Stomach (tissue), 8 donors: ENCODE measurements at regions not wholly inside any gene's neighbourhood (a gene's known extent, or its start where the extent isn't known, plus 50 kb on each side); places are given as distances from the start of the nearest gene placed in this dataset.

Source experiments
- DNase-seq, 2 donors: peaks; one replicate each; pipeline versions ENCODE4 v3.0.0 to v3.0.0-alpha.2; 2013 to 2019
- H3K27ac ChIP-seq, 5 donors: fragments of 200-600 bp in 4 of 5; sonication (generic) in 4 of 5; one replicate each; pipeline ENCODE4 v1.5.1; 2013 to 2019; ENCODE audit warnings: mild to moderate bottlenecking in 1 of 5, moderate library complexity in 1 of 5
- H3K27me3 ChIP-seq, 3 donors: fragments of 200-600 bp; sonication (generic); one replicate each; pipeline ENCODE4 v1.5.1; 2017 to 2019; ENCODE audit warnings: mixed run types in 1 of 3
- H3K36me3 ChIP-seq, 4 donors: fragments of 200-600 bp; sonication (generic); 1 replicate in 3 of 4; 2 replicates in 1 of 4; pipeline ENCODE4 v1.5.1; 2016 to 2019
- H3K4me1 ChIP-seq, 4 donors: fragments of 200-600 bp; sonication (generic); one replicate each; pipeline ENCODE4 v1.5.1; 2016 to 2019
- H3K4me3 ChIP-seq, 4 donors: fragments of 200-600 bp; sonication (generic) in 3 of 4; one replicate each; pipeline ENCODE4 v1.5.1; 2016 to 2019; ENCODE audit warnings: mild to moderate bottlenecking in 1 of 4
- H3K9me3 ChIP-seq, 4 donors: fragments of 200-600 bp; sonication (generic); one replicate each; pipeline ENCODE4 v1.5.1; 2016 to 2019
- EP300 ChIP-seq: sonication (generic); formaldehyde crosslinking; IDR thresholded peaks from one replicate; pipeline ENCODE4 v1.6.1; 2017; ENCODE audit warnings: antibody characterized with exemption
- POLR2A ChIP-seq, 4 donors: fragments of 450-650 bp; IDR thresholded peaks; one replicate each; pipeline ENCODE4 v1.6.1; 2016; ENCODE audit warnings: antibody characterized with exemption in 4 of 4, control low read depth in 2 of 4, mild to moderate bottlenecking in 1 of 4, moderate library complexity in 1 of 4
- POLR2AphosphoS5 ChIP-seq, 3 donors: sonication (generic); formaldehyde crosslinking; IDR thresholded peaks; one replicate each; pipeline ENCODE4 v1.6.1; 2016; ENCODE audit warnings: antibody characterized with exemption in 3 of 3
- WGBS, 5 donors: extraction: QIAGEN DNeasy Blood & Tissue Kit in 3 of 5; methylation state at CpG; one replicate each; pipeline versions ENCODE4 v1.1.5 to v1.1.7; 2013 to 2018; 5-methylcytosine and 5-hydroxymethylcytosine counted together
- intact Hi-C: fragments of 100-400 bp; cut with DNase I; formaldehyde crosslinking; loops from one replicate; pipeline ENCODE4 v1.15.1; 2023; ENCODE audit warnings: low total_unique reads
- TF ChIP-seq, protein P1 (sequence below), 7 experiments: fragments of 450-650 bp in 4 of 7; fragments of 200-600 bp in 3 of 7; sonication (generic) in 3 of 7; IDR thresholded peaks; one replicate each; pipeline ENCODE4 v1.5.1; 2016 to 2019; ENCODE audit warnings: antibody characterized with exemption in 7 of 7, control low read depth in 2 of 7, mild to moderate bottlenecking in 1 of 7
- donor health status: healthy with polysubstance abuse.
- donor health status: Bipolar disorder and iron deficiency.
- donor health status: healthy.

DNA sequence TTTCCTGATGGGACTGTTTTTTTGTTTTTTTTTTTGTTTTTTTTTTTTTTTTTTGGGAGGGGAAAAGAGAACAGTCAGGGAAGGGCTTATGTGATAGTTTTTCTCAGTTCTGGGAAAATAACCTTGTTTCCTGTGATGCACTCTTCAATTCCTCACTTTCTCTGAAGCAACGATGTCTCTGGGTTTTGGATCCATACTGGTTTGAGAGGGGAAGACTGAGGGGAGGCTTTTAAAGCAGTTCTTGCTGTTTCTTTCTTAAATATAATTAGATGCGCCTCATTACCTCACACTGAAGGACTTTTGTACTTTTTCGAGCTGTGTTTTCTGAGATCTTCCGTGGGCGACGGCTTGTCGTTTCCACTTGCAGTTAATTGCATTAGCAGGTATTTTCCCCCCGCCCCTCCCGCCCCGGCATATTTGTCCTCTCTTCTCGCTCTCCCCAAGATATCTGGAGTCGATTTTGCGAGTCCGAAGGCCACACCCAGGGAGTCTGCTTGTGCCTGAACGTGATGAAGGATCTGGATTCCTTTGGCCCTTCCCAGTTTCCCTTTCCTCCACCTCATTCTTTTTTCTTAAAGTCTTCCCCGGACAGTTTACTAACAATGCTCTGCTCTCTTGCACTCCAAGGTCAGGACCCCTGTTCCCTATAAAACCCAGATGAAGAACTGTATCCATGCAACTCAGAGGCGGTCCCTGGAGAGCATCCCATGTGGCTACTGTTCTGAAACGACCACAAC, 125.2 kb upstream of the ZFHX3 start:
- Histone ChIP-seq H3K27me3 (no peaks in the 10 kb centered on the region), H3K36me3 (no peaks in the 10 kb centered on the region), H3K4me1 (peaks cover 12 to 21% (median 17%) of the 10 kb centered on the region in 4 donors), H3K9me3 (no peaks in the 10 kb centered on the region), H3K27ac (peak overlapping the region in 3 of 5 donors; percentile 25 to 62 (median 58)), H3K4me3 (no peak overlapping the region)
- intact Hi-C loops = no loop called here
- DNase-seq = no peak
- 35 to 42% (median 40%) methylated on average over 18 of the region's 18 CpGs for WGBS, 5 donors
- TF ChIP-seq, protein P1, sequence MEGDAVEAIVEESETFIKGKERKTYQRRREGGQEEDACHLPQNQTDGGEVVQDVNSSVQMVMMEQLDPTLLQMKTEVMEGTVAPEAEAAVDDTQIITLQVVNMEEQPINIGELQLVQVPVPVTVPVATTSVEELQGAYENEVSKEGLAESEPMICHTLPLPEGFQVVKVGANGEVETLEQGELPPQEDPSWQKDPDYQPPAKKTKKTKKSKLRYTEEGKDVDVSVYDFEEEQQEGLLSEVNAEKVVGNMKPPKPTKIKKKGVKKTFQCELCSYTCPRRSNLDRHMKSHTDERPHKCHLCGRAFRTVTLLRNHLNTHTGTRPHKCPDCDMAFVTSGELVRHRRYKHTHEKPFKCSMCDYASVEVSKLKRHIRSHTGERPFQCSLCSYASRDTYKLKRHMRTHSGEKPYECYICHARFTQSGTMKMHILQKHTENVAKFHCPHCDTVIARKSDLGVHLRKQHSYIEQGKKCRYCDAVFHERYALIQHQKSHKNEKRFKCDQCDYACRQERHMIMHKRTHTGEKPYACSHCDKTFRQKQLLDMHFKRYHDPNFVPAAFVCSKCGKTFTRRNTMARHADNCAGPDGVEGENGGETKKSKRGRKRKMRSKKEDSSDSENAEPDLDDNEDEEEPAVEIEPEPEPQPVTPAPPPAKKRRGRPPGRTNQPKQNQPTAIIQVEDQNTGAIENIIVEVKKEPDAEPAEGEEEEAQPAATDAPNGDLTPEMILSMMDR (IDR thresholded peaks at IDR 0.05) = peak in 1 of 7 experiments; percentile 30
- no peak for TF ChIP-seq EP300
- no peak for TF ChIP-seq POLR2AphosphoS5 (IDR thresholded peaks at IDR 0.05)
- no peak for TF ChIP-seq POLR2A (IDR thresholded peaks at IDR 0.05)

DNA sequence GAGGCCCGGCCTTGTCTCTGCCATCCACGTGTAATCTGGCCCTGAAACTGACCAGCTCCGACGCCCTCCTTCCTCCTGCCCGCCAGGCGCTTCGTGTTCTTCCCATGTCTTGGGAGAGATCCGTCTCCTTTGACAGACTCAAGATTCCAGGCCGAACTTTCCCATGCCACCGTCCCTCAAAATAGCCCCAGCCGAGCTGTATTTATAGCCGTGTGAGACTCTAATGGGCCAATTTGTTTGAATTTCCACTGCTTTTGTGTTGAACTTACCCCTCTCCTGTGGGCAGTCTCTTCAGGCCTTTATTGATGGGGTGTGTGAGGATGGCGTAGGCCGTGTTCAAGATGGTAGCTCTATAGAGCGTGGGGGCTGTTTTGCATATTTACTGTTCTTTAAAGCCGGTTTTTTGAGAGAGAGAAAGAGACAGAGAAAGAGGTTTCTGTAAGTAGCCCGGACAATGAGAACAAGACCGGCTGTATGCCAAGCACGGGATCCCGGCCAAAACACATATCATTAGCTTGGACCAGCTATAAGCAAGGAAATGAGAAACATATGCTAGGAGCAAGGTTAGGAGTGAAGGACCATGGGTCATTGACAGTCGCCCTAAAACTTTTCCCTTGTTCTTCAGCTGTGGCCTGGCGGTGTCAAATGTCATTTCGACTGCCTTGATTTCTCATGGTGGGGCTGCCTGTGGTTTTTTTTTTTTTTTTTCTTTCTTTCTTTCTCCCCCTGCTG, 124.5 kb upstream of the ZFHX3 start:
- Histone ChIP-seq H3K36me3 (no peaks in the 10 kb centered on the region), H3K9me3 (no peaks in the 10 kb centered on the region), H3K4me3 (no peak overlapping the region), H3K4me1 (peaks cover 12 to 21% (median 17%) of the 10 kb centered on the region in 4 donors), H3K27me3 (no peaks in the 10 kb centered on the region), H3K27ac (peak overlapping the region in 4 of 5 donors; percentile 33 to 71 (median 62))
- peak; percentile 93 to 94 for DNase-seq
- WGBS, 5 donors = 33 to 44% (median 40%) methylated on average over 23 of the region's 23 CpGs
- TF ChIP-seq POLR2AphosphoS5 (IDR thresholded peaks at IDR 0.05) = no peak
- TF ChIP-seq, protein P1 (IDR thresholded peaks at IDR 0.05) = peak in 2 of 7 experiments; percentile 21 to 47
- intact Hi-C loops = no loop called here

DNA sequence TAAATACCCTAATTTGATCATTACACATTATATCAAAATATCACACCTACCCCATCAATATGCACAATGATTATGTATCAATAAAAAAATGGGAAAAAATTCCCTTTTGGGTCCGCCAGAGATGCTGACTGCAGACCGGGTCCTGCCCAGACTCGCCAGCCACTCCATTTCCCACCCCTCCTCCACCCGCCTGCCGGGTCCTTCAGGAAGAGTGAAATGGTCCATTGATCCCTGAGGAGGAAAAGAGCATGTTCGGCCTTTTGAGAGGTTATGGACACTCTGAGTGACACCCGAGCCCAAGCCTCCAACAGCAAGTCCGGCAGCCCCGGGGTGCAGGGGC, 123.9 kb upstream of the ZFHX3 start:
- H3K4me3 ChIP-seq = no peak overlapping the region
- WGBS, 5 donors = 74 to 80% (median 78%) methylated on average over 9 of the region's 9 CpGs
- no peak for DNase-seq
- H3K27ac ChIP-seq = peak overlapping the region in 3 of 5 donors; percentile 33 to 71 (median 62)
- H3K4me1 ChIP-seq = peaks cover 12 to 26% (median 18%) of the 10 kb centered on the region in 4 donors
- no peaks in the 10 kb centered on the region for H3K27me3 ChIP-seq
- H3K9me3 ChIP-seq = no peaks in the 10 kb centered on the region
- TF ChIP-seq POLR2A (IDR thresholded peaks at IDR 0.05) (no peak), EP300 (no peak), POLR2AphosphoS5 (IDR thresholded peaks at IDR 0.05) (no peak)
- TF ChIP-seq, protein P1 (IDR thresholded peaks at IDR 0.05) = no peak
- intact Hi-C loops = no loop called here
- no peaks in the 10 kb centered on the region for H3K36me3 ChIP-seq

DNA sequence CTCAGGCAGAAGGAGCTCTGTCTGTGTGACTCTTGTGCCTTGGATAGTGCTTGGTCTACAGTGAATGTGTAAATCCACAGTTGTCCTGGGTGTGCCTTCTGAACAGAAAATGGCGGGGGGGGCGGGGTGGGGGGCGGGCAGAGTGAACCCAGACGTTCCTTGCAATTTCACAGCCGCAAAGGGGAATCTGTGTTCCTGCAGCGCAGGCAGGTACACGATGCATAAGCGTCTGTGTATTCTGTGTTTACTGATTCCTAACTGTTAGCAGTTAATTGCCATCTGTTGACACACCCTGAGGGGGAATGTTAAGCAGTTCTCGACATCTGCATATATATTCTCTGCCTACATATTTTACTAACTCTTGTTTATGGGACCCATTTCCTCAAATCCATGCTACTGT, 123.5 kb upstream of the ZFHX3 start:
- H3K27ac ChIP-seq = no peak overlapping the region
- no peak for TF ChIP-seq POLR2AphosphoS5 (IDR thresholded peaks at IDR 0.05)
- no peak for TF ChIP-seq POLR2A (IDR thresholded peaks at IDR 0.05)
- no peak for TF ChIP-seq EP300
- TF ChIP-seq, protein P1 (IDR thresholded peaks at IDR 0.05) = no peak

More for the DNA sequence above, 123.5 kb upstream of the ZFHX3 start:
- Histone ChIP-seq H3K36me3 (no peaks in the 10 kb centered on the region), H3K27me3 (no peaks in the 10 kb centered on the region), H3K4me1 (peaks cover 12 to 31% (median 18%) of the 10 kb centered on the region in 4 donors), H3K9me3 (no peaks in the 10 kb centered on the region), H3K4me3 (no peak overlapping the region)
- no peak for DNase-seq
- WGBS, 5 donors = 31 to 58% (median 47%) methylated on average over 9 of the region's 9 CpGs
- intact Hi-C loops = no loop called here
